DMS114 treated with DMSO at 0.1 percent for 48 hours (cell line): ENCODE measurements at regions not wholly inside any gene's neighbourhood (a gene's known extent, or its start where the extent isn't known, plus 50 kb on each side); places are given as distances from the start of the nearest gene placed in this dataset.
"Not testable (repeated sequence)": the region's sequence is repeated elsewhere in the genome, so short reads cannot be mapped to it uniquely, and the experiment has no call there.

ENCODE experiments used
- DNase-seq: peaks from one replicate; lab custom pipeline; 2025; ENCODE audit not compliant: unreplicated experiment; lab: John Stamatoyannopoulos, UW

GRCh38 chr2:195118276-195118675, 538.8 kb upstream of the SLC39A10 start:
- DNase-seq, result no peak

GRCh38 chr2:195117011-195117410, 540.0 kb upstream of the SLC39A10 start:
- no peak for DNase-seq

GRCh38 chr2:195115738-195116137, 541.3 kb upstream of the SLC39A10 start:
- no peak for DNase-seq

- no peak for DNase-seq
These were observed 548.8 kb upstream of the SLC39A10 start for GRCh38 chr2:195108182-195108581.

GRCh38 chr2:195106681-195107380, 550.2 kb upstream of the SLC39A10 start:
- no peak for DNase-seq

- no peak for DNase-seq
These were observed 551.4 kb upstream of the SLC39A10 start for GRCh38 chr2:195105581-195105980.

GRCh38 chr2:195094330-195094729, 562.7 kb upstream of the SLC39A10 start:
- DNase-seq, result no peak

- DNase-seq, result no peak
These were observed 564.7 kb upstream of the SLC39A10 start for GRCh38 chr2:195092341-195092740.

GRCh38 chr2:195072806-195073205, 584.2 kb upstream of the SLC39A10 start:
- DNase-seq, result not testable (repeated sequence)

GRCh38 chr2:195057001-195057400, 600.0 kb upstream of the SLC39A10 start:
- no peak for DNase-seq

- DNase-seq, result no peak
These were observed 601.0 kb upstream of the SLC39A10 start for GRCh38 chr2:195055996-195056395.

- no peak for DNase-seq
These were observed 605.6 kb upstream of the SLC39A10 start for GRCh38 chr2:195051401-195051800.

- DNase-seq, result no peak
These were observed 607.5 kb upstream of the SLC39A10 start for GRCh38 chr2:195049372-195050031.

GRCh38 chr2:195047955-195048354, 609.1 kb upstream of the SLC39A10 start:
- no peak for DNase-seq

GRCh38 chr2:195044801-195045200, 612.2 kb upstream of the SLC39A10 start:
- DNase-seq, result no peak

GRCh38 chr2:195038153-195038552, 618.9 kb upstream of the SLC39A10 start:
- DNase-seq, result no peak

- no peak for DNase-seq
These were observed 620.0 kb upstream of the SLC39A10 start for GRCh38 chr2:195037045-195037444.

GRCh38 chr2:195031411-195031810, 625.6 kb upstream of the SLC39A10 start:
- DNase-seq, result no peak

- no peak for DNase-seq
These were observed 627.0 kb upstream of the SLC39A10 start for GRCh38 chr2:195029804-195030654.

GRCh38 chr2:195027947-195028346, 629.1 kb upstream of the SLC39A10 start:
- no peak for DNase-seq

- DNase-seq, result no peak
These were observed 630.8 kb upstream of the SLC39A10 start for GRCh38 chr2:195026261-195026660.

GRCh38 chr2:195022508-195022830, 634.6 kb upstream of the SLC39A10 start:
- no peak for DNase-seq
